ENCODE measurements at regions not wholly inside any gene's neighbourhood (a gene's known extent, or its start where the extent isn't known, plus 50 kb on each side); places are given as distances from the start of the nearest gene placed in this dataset.

DNA sequence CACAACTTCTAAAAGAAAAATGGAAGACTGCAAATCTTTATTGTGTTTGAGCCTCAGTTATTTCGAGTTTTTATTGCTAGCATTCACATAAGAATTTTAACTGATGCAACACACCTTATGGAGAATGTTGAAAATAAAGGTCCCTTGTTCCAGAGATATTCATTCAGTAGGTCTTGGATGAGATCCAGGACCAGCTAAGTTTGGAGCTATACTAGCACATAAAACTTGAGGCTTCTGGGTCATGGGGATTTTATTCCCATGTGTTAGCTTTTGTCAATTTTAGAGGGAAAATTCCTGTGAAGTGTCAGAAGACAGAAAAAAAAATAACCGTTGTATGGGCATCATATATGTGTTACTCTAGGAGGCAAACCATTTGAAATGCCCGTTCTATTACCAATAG, 693.2 kb upstream of the MIS18BP1 start:
- Histone ChIP-seq H3K36me3 (replicated peaks in 1 of 2; ENCODE audit: control insufficient read depth in 1 of 2, insufficient read depth in 2 of 2, low read length in 1 of 2) (no peaks in the 10 kb centered on the region), H3K4me3 (ENCODE audit: low read depth in 2 of 2, low read length in 1 of 2) (no peak overlapping the region), H3K4me2 (no peak overlapping the region), H4K20me1 (ENCODE audit: insufficient read depth) (no peaks in the 10 kb centered on the region), H3F3A (replicated peaks; ENCODE audit: insufficient read depth) (no peaks in the 10 kb centered on the region), H3K4me1 (ENCODE audit: control insufficient read depth in 1 of 2, insufficient read depth in 2 of 2, low read depth in 1 of 2, low read length in 1 of 2) (no peaks in the 10 kb centered on the region), H3K9me3 (no peaks in the 10 kb centered on the region), H3K27me3 (ENCODE audit: insufficient read depth) (no peaks in the 10 kb centered on the region), H3K9me2 (no peaks in the 10 kb centered on the region), H3K9ac (no peak overlapping the region), H3K27ac (ENCODE audit: low read depth in 2 of 2, low read length in 1 of 2) (no peak overlapping the region), H3K79me2 (ENCODE audit: insufficient read depth) (no peaks in the 10 kb centered on the region), H2AFZ (ENCODE audit: low read depth) (no peak overlapping the region)
- ChIA-PET POLR2A (no interaction called here), CTCF (no interaction called here)
- 0% methylated on average over 3 of the region's 3 CpGs for WGBS (ENCODE audit: low lambda C conversion rate)
- no peak for DNase-seq
- TF ChIP-seq, protein P1, sequence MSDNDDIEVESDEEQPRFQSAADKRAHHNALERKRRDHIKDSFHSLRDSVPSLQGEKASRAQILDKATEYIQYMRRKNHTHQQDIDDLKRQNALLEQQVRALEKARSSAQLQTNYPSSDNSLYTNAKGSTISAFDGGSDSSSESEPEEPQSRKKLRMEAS (IDR thresholded peaks at IDR 0.05; ENCODE audit: low read depth), result no peak
- TF ChIP-seq, protein P2, sequence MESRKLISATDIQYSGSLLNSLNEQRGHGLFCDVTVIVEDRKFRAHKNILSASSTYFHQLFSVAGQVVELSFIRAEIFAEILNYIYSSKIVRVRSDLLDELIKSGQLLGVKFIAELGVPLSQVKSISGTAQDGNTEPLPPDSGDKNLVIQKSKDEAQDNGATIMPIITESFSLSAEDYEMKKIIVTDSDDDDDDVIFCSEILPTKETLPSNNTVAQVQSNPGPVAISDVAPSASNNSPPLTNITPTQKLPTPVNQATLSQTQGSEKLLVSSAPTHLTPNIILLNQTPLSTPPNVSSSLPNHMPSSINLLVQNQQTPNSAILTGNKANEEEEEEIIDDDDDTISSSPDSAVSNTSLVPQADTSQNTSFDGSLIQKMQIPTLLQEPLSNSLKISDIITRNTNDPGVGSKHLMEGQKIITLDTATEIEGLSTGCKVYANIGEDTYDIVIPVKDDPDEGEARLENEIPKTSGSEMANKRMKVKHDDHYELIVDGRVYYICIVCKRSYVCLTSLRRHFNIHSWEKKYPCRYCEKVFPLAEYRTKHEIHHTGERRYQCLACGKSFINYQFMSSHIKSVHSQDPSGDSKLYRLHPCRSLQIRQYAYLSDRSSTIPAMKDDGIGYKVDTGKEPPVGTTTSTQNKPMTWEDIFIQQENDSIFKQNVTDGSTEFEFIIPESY (IDR thresholded peaks at IDR 0.05; ENCODE audit: borderline replicate concordance, low read depth), result no peak
- TF ChIP-seq FOXM1 (IDR thresholded peaks at IDR 0.05; ENCODE audit: low read depth) (no peak), ELF1 (IDR thresholded peaks at IDR 0.05) (no peak)

DNA sequence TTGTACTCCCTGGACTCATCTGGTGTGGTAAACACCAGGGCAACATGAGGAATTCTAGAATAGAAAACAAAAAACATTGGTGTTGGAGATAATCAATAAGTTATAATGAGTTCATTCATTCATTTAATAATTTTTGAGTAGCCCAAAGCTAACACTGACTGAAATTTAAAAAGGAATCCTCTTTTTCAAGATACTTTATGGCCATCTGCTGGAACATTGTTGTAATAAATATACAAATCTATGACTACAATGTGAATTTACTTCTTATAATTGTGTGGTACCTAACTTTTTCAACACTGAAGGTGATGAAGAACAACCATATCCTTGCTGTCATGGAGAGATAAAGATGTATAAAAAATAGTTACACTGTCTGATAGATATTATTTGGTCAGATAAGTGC, 687.3 kb upstream of the MIS18BP1 start:
- H3K4me1 ChIP-seq (ENCODE audit: control insufficient read depth in 1 of 2, insufficient read depth in 2 of 2, low read depth in 1 of 2, low read length in 1 of 2), result no peaks in the 10 kb centered on the region
- H3F3A ChIP-seq (replicated peaks; ENCODE audit: insufficient read depth), result no peaks in the 10 kb centered on the region
- H3K79me2 ChIP-seq (ENCODE audit: insufficient read depth), result no peaks in the 10 kb centered on the region
- no peak overlapping the region for H3K4me2 ChIP-seq
- H3K27me3 ChIP-seq (ENCODE audit: insufficient read depth), result no peaks in the 10 kb centered on the region
- H3K9me3 ChIP-seq, result no peaks in the 10 kb centered on the region
- CTCF ChIA-PET, result no interaction called here
- no peaks in the 10 kb centered on the region for H4K20me1 ChIP-seq (ENCODE audit: insufficient read depth)
- no peaks in the 10 kb centered on the region for H3K36me3 ChIP-seq (replicated peaks in 1 of 2; ENCODE audit: control insufficient read depth in 1 of 2, insufficient read depth in 2 of 2, low read length in 1 of 2)
- DNase-seq, result no peak
- no peak overlapping the region for H2AFZ ChIP-seq (ENCODE audit: low read depth)
- POLR2A ChIA-PET, result no interaction called here
- TF ChIP-seq TCF12 (IDR thresholded peaks at IDR 0.05) (no peak), TEAD4 (IDR thresholded peaks at IDR 0.05; ENCODE audit: borderline replicate concordance, insufficient read depth) (no peak), EP300 (IDR thresholded peaks at IDR 0.05; ENCODE audit: borderline replicate concordance in 1 of 2, low read depth in 1 of 2, low read length in 1 of 2) (no peak), TAF1 (IDR thresholded peaks at IDR 0.05; ENCODE audit: borderline replicate concordance, low read depth, low read length) (no peak), MXI1 (IDR thresholded peaks at IDR 0.05; ENCODE audit: low read depth, low read length) (no peak), FOXJ3 (CRISPR knock-in tag; IDR thresholded peaks at IDR 0.05) (no peak), GATA2 (CRISPR knock-in tag; IDR thresholded peaks at IDR 0.05) (no peak)
- TF ChIP-seq, protein P1 (IDR thresholded peaks at IDR 0.05; ENCODE audit: low read depth), result no peak
- TF ChIP-seq, protein P3, sequence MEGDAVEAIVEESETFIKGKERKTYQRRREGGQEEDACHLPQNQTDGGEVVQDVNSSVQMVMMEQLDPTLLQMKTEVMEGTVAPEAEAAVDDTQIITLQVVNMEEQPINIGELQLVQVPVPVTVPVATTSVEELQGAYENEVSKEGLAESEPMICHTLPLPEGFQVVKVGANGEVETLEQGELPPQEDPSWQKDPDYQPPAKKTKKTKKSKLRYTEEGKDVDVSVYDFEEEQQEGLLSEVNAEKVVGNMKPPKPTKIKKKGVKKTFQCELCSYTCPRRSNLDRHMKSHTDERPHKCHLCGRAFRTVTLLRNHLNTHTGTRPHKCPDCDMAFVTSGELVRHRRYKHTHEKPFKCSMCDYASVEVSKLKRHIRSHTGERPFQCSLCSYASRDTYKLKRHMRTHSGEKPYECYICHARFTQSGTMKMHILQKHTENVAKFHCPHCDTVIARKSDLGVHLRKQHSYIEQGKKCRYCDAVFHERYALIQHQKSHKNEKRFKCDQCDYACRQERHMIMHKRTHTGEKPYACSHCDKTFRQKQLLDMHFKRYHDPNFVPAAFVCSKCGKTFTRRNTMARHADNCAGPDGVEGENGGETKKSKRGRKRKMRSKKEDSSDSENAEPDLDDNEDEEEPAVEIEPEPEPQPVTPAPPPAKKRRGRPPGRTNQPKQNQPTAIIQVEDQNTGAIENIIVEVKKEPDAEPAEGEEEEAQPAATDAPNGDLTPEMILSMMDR (IDR thresholded peaks at IDR 0.05), result no peak
- TF ChIP-seq, protein P4, sequence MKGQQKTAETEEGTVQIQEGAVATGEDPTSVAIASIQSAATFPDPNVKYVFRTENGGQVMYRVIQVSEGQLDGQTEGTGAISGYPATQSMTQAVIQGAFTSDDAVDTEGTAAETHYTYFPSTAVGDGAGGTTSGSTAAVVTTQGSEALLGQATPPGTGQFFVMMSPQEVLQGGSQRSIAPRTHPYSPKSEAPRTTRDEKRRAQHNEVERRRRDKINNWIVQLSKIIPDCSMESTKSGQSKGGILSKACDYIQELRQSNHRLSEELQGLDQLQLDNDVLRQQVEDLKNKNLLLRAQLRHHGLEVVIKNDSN (IDR thresholded peaks at IDR 0.05; ENCODE audit: borderline replicate concordance, low read depth), result no peak
- TF ChIP-seq, protein P5, sequence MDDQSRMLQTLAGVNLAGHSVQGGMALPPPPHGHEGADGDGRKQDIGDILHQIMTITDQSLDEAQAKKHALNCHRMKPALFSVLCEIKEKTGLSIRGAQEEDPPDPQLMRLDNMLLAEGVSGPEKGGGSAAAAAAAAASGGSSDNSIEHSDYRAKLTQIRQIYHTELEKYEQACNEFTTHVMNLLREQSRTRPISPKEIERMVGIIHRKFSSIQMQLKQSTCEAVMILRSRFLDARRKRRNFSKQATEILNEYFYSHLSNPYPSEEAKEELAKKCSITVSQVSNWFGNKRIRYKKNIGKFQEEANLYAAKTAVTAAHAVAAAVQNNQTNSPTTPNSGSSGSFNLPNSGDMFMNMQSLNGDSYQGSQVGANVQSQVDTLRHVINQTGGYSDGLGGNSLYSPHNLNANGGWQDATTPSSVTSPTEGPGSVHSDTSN (IDR thresholded peaks at IDR 0.05), result no peak
- no peak overlapping the region for H3K27ac ChIP-seq (ENCODE audit: low read depth in 2 of 2, low read length in 1 of 2)
- H3K9me2 ChIP-seq, result no peaks in the 10 kb centered on the region
- no peak overlapping the region for H3K4me3 ChIP-seq (ENCODE audit: low read depth in 2 of 2, low read length in 1 of 2)
- no peak overlapping the region for H3K9ac ChIP-seq
